ENCODE measurements at regions not wholly inside any gene's neighbourhood (a gene's known extent, or its start where the extent isn't known, plus 50 kb on each side); places are given as distances from the start of the nearest gene placed in this dataset.

GRCh38 chr4:81272671-81273070 lies 57.6 kb upstream of the PRKG2 start:
- DNase-seq (ENCODE audit: low spot score in 2 of 2) (no peak), ATAC-seq (no peak)
- H3K4me1 Mint-ChIP-seq: no peaks in the 10 kb centered on the region
- no peaks in the 10 kb centered on the region for H3K36me3 Mint-ChIP-seq
- H3K4me3 Mint-ChIP-seq: no peak overlapping the region
- H3K9me3 Mint-ChIP-seq: peaks cover 8% of the 10 kb centered on the region
- H3K27ac Mint-ChIP-seq: no peak overlapping the region
